Stimulated activated CD8-positive, alpha-beta memory T cell treated with anti-CD3 and anti-CD28 coated beads, Interleukin-2, amount 100 ng/mL, for 1 hour (primary cell): ENCODE measurements at regions not wholly inside any gene's neighbourhood (a gene's known extent, or its start where the extent isn't known, plus 50 kb on each side); places are given as distances from the start of the nearest gene placed in this dataset.
"Not testable (repeated sequence)": the region's sequence is repeated elsewhere in the genome, so short reads cannot be mapped to it uniquely, and the experiment has no call there.

Source experiments
- DNase-seq, 2 donors: peaks; one replicate each; pipeline ENCODE4 v3.0.0-alpha.2; 2020; ENCODE audit warnings: low read depth in 2 of 2

DNA sequence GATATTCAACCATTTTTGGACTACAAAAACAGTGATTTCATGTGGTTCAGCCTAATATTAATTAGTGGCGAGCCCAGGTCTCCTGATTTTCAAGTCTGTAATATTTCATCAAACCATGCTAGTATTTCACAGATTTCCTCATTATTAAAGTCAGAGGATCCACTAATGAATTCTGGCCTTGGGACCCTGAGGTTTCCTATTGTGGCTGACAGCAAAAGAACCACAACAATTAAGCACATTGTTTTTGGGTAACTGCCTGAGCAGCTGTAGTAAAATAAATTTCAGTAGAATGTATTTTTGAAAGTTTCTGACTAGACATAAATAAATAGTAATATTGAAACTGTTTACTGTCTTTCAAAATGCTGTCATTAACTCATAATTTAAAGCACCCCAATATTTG lies 630.7 kb upstream of the MMS22L start:
- no peak for DNase-seq

DNA sequence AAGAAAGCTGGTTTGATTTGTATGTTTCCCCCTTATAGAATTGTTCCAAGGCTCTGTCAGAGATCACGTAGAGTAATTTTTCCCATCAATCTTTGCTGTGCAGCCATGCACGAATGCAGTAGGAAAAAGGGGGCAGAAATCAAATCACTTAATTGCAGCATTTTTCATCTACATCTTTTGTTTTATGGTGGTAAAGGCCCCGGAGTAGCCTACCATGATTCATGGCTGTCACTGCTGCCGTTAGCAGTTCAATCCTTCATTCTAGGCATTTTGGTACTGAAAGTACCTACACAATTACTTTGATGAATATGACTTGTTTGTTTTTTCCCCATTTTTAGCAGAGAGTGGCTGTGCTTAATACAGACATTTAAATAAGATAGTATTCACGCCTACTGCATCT lies 631.9 kb upstream of the MMS22L start:
- no peak for DNase-seq

DNA sequence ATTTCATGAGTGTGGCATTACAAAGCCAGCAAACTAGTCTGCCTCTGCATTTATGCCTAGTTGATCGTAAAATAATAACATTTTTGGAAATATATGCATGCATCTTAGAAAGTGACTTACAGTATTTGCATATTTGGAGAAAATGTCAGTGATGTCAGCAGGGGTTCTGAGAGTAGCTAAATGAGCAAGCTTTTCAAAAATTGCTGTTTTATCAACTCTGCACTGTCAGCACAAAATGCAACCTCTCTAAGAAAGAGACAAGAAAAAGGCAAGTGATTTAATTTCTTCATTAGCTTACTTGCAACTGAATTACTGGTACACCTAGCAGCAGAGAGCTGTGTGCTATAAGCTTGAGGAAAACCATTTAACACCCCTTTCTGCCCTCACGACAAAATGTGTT lies 632.5 kb upstream of the MMS22L start:
- no peak for DNase-seq

DNA sequence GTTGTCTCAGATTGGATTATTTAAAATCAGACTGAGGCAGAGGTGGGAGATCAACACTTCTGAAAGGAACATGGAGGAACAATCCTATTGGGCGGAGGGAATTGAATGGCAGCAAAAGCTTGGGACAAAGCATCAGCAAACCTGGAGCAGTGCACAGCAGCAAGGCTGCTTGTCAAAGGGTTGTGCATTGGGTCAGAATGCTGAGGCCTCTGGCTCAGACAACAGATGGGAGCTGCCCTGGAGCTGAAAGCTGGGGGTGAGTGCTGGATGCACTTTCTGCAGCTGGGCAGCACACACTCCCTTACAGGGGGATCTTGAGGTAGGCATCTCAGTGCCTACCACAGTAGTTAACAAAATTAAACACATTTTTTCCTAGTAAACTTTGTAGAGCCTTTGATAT lies 634.4 kb upstream of the MMS22L start:
- DNase-seq = no peak

DNA sequence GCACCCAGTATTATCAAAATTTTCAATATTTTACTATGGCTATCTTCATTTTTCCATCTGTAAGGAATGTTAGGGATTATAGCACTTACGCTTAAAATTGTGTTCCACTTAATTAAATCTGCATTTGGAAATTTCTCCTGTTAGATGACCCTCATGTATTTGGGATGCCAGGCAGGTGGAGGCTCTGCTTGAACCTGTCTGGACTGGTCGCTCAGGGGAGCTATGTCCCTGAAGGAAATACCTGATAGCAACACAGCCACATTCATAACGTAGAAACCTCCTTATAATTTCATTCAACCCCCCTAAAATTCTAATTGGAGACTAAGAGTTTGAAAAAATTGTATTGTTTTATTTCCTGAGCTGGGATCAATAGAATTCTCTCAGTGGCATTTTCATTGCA lies 636.0 kb upstream of the MMS22L start:
- DNase-seq = no peak

DNA sequence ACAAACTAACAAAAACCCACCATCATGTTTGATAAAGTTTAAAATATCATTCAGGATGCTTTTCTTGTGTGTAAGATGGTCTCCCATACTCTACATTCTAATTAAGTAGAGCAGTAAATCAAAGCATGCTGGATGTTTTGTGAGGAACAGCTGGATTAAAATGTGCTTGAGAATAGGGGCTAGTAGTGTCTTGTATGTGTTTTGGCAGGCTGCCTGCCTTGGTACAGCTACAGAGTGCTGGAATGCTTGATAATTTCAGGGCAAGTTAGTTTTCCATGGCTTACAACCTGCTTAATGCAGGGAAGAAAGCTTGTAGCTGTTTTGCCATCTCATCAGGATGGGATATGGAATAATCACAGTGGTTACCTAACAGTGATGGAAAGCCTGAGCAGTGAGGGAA lies 636.6 kb upstream of the MMS22L start:
- DNase-seq = no peak

DNA sequence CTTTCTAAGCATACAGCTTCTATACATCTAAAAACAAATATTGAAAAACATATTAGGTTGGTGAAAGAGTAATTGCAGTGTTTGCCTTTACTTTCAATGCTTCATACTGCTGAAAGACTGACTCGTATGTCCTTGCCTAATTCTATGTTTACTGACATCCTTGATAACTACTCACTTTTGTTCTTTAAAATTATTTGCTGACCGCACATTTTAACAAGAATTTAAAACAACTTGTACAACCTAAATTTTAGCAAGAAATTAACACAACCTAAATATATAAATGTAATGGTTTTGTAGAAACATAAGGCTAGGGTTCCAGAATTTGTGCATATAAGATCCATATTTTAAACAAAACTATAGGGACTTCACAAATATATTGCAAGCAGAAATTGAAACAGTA lies 640.2 kb upstream of the MMS22L start:
- no peak for DNase-seq

DNA sequence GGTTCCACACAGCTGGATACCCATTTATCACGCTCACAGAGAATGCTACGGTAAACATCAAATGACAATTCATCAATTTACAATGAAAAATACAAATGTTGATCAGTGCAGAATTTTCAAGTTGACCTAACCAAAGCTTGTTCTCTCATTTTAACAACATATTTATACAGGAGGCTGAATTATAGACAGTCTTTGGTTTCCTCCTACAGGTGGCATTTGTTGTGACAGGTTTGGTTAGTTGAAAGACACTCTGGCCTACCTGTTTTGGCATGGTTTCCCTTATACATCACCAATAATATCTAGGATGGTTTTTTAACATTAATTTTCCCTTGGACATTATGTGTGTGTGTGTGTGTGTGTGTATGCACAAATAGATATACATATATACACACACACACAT lies 642.5 kb upstream of the MMS22L start:
- DNase-seq = no peak

DNA sequence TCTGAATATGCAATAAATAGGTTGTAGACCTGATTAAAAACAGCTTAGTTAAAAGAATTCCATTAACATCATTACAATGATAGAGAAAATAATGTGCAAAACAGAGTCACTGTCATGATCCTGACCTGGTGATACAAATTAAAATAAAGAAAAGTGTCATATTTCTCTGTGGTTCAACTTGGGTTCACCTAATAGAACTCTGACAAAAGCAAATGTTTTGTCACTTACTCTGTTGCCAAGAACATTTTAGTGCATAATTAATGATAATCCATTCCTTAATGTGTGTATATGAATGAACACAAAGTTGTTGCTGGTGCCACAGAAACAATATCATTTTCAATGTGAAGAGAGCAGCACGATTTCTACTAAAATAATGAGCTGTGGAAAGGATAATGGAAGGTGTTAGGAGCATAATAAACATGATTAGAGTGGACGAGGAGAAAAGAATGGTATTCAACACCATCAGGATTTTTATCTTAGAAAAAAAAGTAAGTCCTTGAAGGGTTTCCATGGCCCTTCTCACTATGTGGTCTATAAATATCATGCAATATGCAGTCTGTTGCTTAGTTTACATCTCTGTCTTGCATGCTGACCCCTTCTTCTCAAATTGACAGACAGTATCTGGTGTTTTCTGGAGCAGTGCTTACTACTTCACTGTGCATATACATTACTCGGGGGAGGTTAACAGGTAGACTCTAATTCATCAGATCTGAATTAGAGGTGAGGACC lies 656.6 kb upstream of the MMS22L start:
- DNase-seq = no peak

DNA sequence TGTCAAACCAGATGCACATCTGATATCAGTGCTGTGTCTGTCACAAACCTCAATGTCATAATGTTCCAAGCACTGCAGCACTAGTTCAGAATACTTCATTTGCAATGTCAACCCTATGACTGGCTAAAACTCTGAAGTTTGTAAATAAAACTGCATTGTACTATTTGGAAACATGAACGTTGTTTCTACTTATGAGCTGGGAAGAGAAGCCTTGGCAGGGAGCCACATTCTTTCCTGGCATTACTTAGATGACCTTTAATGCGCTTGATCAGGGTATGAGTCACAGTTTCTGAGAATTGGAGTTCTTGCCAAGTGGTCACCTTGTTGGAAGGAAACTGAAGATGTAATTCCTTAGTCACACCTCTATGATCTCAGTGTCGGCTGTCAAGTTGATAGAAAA lies 664.8 kb upstream of the MMS22L start:
- no peak for DNase-seq

DNA sequence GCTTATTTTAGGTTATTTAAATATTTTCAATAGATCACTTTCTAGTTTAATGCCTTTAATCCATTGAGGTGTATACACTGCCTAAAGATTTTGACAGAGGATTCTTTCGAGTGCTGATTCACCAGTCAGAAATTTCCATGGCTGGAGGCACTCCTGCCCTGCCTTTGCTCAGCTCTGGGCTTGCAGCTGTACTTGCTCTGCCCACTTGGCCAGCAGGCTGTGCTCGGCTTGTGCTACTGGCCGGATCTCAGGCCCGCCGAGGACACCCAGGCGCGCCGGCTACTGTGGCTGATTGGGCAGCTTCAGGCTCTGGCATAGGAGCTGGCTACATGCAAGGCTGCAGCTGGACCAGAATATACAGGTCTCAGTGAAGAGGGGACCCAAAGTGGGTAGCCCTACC lies 675.1 kb upstream of the MMS22L start:
- DNase-seq = no peak

DNA sequence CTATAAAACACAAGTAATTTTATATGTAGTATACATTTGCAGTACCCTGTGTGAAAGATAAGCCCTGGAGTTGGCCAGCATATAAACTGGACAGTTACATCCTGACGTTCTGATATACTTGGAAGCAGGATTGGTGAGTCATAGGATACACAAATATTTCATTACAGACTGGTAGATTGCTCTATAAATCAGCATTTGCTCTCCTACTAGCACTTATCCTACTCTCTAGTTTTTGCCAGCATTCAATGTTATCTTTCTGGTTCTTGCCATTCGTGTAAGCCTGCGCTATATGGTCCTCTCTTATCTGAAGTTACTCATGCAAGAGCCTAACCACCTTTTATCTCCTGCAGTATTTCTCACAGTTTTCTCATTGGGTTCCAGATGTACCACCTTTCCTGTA lies 680.2 kb upstream of the MMS22L start:
- DNase-seq = no peak

DNA sequence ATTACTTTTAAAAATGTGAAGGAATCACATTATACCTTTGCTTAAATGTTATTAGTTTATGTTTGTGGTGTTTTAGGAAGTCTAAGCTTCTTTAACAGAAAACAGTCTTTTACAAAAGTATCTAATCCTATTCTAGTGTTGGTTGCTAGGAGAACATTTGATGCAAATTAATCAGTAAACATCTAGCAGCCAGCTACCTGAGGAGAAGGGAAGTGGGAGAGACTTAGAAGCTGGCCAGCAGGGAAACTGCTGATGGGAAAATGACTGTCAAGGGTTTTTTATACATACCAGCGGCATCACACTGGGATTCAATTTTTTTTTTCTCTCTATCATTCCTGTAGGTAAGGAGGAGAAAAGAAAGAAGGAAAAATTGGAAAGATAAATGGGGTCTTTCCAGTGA lies 686.0 kb upstream of the MMS22L start:
- DNase-seq = no peak

DNA sequence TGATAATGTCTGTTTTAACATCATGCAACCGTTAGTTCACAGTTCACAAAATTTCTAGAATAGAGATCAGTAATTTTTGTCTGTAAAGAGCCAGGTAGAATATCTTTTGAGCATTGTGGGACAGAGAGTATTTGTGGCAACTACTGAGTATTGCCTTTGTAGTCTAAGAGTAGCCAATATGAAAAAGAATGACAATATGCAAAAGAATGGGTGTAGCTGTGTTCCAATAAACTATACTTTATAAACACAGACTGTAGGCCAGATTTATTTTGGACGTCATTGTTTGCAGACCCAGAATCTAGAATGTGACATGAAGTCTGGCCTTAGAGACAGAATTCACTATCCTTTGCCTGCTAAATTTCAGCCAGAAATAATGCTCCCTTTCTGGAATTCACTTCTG lies 694.1 kb upstream of the MMS22L start:
- DNase-seq = no peak

DNA sequence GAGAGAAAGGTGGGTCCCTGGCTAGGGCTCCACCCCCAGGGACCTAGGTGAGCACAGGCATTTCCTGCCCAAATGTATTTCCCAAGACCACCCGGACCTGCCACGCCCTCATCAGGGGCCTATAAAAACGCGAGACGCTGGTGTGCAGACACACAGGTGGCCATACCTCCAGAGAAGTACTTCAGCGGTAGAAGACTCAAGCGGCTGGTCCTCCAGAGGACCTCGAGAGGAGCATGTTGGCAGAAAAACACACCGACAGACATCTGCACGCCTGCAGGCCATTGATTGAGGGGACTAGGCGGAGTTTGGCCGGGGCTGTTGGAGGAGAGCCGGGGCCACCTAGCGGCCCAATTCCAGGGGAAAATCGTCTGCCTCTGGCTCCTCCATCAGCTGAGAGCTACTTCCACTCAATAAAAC lies 695.8 kb upstream of the MMS22L start:
- DNase-seq = no peak

DNA sequence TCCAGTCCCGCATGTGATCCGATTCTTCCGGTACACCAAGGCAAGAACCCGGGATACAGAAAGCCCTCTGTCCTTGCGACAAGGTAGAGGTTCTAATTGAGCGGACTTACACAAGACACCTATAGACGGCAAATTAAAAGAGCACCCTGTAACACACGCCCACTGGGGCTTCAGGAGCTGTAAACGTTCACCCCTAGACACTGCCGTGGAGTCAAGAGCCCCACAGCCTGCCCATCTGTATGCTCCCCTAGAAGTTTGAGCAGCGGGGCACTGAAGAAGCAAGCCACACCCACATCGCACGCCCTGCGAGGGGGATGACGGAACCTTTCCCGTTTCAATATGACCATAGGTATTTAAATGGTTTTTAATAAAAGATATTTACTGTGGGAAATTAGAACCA lies 696.3 kb upstream of the MMS22L start:
- not testable (repeated sequence) for DNase-seq

DNA sequence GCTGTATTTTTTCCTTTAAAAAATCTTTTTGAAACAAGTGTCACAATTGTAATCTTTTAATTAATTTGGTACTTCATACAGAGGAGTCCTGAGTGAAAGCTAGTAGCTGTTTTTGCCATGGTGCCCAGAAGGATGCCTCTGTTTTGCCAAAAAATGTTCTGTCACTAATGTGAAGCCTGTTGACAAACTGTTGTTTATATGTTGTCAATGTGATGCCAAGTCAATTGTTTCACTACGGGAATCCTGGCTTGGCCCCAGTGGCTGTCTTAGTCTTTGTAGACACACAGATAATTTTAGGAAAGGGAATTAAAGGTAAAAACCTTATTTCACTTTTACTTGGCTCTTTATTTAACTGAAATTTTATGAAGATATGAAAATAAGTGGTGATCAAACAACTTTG lies 706.4 kb upstream of the MMS22L start:
- DNase-seq = no peak

DNA sequence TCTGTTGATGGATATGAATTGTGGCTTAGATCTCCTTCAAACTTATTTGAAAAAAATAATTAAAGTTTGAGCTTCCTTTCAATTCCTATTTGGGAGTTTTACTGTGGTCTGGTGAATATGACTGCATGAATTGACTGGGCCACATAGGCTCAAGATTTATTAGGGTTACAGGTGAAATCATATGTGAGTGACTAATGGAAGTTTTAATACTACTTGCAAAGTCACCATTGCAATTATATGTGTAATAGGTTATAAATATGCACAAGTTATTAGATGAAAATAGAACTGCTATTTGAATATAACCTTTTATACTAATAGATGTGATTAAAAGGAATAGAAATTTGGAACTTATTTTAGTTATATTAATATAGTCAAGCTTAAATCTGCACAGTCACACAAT lies 712.1 kb upstream of the MMS22L start:
- DNase-seq = no peak

DNA sequence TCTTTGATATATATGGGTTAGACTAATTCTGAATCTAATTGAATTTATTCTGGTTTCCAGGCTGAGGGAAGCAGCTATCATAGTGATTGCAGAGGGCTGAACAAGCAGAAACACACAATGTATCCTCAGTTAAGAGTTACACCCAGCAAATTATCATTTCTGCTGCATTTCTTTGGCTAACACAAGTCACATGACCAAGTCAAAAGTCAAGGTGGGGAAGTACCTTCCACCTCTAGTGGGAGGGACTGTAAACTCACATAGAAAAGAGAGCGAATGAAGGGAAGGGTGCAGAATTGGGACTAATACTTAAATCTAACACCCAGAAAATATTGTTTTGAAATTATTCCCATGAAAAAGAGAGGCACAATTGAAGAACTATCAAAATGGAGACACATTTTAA lies 719.7 kb upstream of the MMS22L start:
- no peak for DNase-seq

DNA sequence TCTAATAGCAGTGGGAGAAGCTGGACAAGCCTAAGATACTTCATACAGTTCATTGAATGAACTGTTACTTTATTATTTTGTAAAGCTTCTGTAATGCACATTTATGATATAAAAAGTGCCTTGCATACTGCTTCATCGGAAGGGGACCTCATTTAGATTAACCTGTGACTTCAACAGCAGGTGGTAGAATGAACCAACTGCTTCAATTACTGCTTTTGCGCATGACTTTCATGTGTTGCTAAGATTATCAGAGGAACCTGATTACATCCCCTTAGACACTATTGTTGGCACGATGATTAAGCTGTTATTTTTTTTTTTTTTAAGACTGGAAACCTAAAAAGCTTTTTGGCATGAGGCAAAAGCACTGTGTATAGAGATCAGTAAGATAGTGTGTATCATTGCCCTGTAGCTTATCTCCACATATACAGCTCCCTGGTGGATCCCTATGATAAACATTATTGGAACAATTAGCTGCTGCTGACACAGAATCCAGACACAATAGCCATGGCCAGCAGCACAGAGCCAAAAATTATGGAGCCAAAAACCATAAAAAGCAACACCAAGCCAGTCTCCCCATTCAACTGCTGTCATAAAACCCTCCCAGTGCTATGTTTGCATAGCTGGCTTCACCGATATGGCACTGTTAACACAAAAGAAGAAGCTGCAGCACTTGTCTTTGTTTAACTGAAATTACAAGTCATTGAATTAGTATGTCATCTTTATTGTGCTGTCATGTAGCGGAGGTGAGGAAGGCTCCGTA lies 731.6 kb upstream of the MMS22L start:
- no peak for DNase-seq

DNA sequence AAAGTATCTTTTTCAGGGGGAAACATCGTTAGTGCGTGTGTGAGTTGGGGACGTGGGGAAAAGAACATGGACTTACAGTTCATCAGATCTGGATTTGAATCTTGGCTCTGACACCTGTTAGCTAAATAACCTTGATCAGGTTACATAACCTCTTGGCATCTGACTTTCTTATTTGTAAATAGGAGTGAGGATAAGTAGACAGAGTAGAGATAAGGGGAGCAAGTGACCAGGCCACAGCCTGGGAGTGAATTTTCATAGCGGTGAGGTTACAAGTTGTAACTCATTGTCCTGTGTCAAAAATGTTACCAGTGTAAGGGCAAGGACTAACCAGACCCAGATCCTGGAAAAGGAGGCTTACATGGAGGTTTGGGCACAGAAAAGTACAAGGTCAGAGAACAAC lies 733.5 kb upstream of the MMS22L start:
- no peak for DNase-seq

DNA sequence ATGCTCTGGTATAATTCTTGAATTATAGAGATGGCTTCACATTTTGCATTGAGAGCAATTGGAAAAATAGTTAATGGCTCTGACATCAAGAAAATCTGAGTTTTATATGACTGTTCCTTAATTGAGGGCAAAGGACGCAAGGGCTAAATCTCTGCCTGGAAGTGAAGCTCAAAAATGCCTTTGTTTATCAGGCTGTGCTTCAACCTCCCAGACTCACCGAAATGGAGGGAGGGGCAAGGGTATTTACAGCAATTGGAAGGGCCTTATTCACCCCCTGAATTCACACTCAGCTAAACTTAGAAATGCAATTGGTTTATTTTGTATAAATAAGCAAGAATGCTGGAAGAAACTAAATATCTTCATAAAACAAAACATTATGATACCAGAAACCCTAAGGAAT lies 737.2 kb upstream of the MMS22L start:
- DNase-seq = no peak

DNA sequence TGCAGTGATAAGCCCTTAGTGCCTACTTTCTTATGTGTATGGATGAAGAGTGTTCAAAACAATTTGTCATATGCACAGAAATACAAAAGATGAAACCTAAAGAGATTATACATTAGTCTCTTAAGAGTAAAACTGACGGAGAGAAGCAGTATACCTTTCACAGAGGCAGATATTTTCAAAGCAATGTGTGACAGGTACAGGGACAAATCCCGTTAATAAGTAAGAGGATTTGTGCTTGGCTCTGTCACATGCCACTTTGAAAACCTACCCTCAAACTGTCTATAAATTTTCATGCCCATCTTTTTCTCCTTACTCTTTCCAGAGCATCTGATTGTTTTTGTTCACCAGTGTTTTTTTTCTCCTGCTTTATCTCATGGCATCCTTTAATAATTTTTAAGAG lies 741.3 kb upstream of the MMS22L start:
- DNase-seq = no peak

DNA sequence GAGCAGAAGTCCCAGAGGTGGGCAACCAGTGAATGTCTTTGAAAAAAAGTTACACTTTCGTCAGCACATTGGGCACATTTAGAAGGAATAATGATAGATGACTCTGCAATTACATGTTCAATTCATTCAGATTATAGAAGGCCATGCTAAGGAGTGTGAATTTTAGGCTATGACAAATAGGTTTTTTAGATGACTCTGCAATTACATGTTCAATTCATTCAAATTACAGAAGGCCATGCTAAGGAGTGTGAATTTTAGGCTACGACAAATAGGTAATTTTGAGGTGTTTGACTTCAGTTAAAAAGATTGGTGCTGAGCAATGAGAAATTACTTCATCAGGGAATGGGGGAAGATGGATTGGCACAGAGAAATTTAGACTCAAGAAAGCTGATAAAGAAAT lies 744.9 kb upstream of the MMS22L start:
- no peak for DNase-seq
